GM23338 (cell line): ENCODE measurements at regions not wholly inside any gene's neighbourhood (a gene's known extent, or its start where the extent isn't known, plus 50 kb on each side); places are given as distances from the start of the nearest gene placed in this dataset.

ENCODE experiments used
- ATAC-seq: fragments of 200-7000 bp; cut with Tn5 transposase; 3 replicates; pipeline ENCODE4 v1.9.1; 2020
- DNase-seq: peaks from one replicate; pipeline ENCODE4 v3.0.0-alpha.2; 2015; ENCODE audit warnings: low spot score
- H2AFZ ChIP-seq: fragments of 200-600 bp; sonication (generic); 2 replicates; pipeline ENCODE4 v1.8.0; 2016; ENCODE audit warnings: antibody characterized with exemption, mild to moderate bottlenecking, moderate library complexity
- H3F3A ChIP-seq: fragments of 200-600 bp; sonication (generic); replicated peaks from 2 replicates; pipeline ENCODE4 v1.8.0; 2017; ENCODE audit warnings: antibody characterized with exemption, mixed run types, low read depth
- H3K27ac ChIP-seq: fragments of 200-600 bp; sonication (generic); 2 replicates; pipeline ENCODE4 v1.6.1; 2016; ENCODE audit warnings: low read depth
- H3K27me3 ChIP-seq: fragments of 200-600 bp; sonication (generic); 2 replicates; pipeline ENCODE4 v1.8.0; 2016; ENCODE audit warnings: mild to moderate bottlenecking, mixed run types, moderate library complexity; ENCODE audit not compliant: insufficient read depth
- H3K36me3 ChIP-seq: fragments of 200-600 bp; sonication (generic); 2 replicates; pipeline ENCODE4 v1.8.0; 2016; ENCODE audit warnings: mild to moderate bottlenecking; ENCODE audit not compliant: insufficient read depth
- H3K4me1 ChIP-seq: fragments of 200-600 bp; sonication (generic); 2 replicates; pipeline ENCODE4 v1.8.0; 2016; ENCODE audit warnings: mild to moderate bottlenecking, moderate library complexity; ENCODE audit not compliant: insufficient read depth
- H3K4me2 ChIP-seq: fragments of 200-600 bp; sonication (generic); 2 replicates; pipeline ENCODE4 v1.7.1; 2017; ENCODE audit warnings: mixed run types
- H3K4me3 ChIP-seq: fragments of 200-600 bp; sonication (generic); 2 replicates; pipeline ENCODE4 v1.6.1; 2016; ENCODE audit warnings: mixed run types
- H3K79me2 ChIP-seq: fragments of 200-600 bp; sonication (generic); replicated peaks from 2 replicates; pipeline ENCODE4 v1.8.0; 2017; ENCODE audit warnings: mild to moderate bottlenecking; ENCODE audit not compliant: insufficient read depth
- H3K9me2 ChIP-seq: fragments of 200-600 bp; sonication (generic); 2 replicates; pipeline ENCODE4 v1.8.0; 2017; ENCODE audit not compliant: insufficient read depth
- H4K20me1 ChIP-seq: fragments of 200-600 bp; sonication (generic); replicated peaks from 2 replicates; pipeline ENCODE4 v1.8.0; 2017; ENCODE audit warnings: mild to moderate bottlenecking; ENCODE audit not compliant: insufficient read depth
- H3K27ac Mint-ChIP-seq: 2 replicates; pipeline ENCODE4 v1.8.0; 2020; ENCODE audit warnings: inconsistent platforms, mild to moderate bottlenecking, moderate library complexity, mixed read lengths
- H3K27me3 Mint-ChIP-seq: 3 replicates; pipeline ENCODE4 v1.8.0; 2022; ENCODE audit warnings: low read depth, mild to moderate bottlenecking, moderate library complexity, mixed read lengths, inconsistent platforms; ENCODE audit not compliant: insufficient read depth, poor library complexity
- H3K36me3 Mint-ChIP-seq: 3 replicates; pipeline ENCODE4 v1.8.0; 2021; ENCODE audit warnings: low read depth, mild to moderate bottlenecking, inconsistent platforms, moderate library complexity, mixed read lengths
- H3K4me1 Mint-ChIP-seq: 3 replicates; pipeline ENCODE4 v1.8.0; 2020; ENCODE audit warnings: mild to moderate bottlenecking, inconsistent platforms, mixed read lengths
- H3K4me3 Mint-ChIP-seq: 3 replicates; pipeline ENCODE4 v1.8.0; 2021; ENCODE audit warnings: moderate library complexity, mild to moderate bottlenecking, inconsistent platforms, mixed read lengths
- H3K9me3 Mint-ChIP-seq: 3 replicates; pipeline ENCODE4 v1.8.0; 2020; ENCODE audit warnings: moderate library complexity, mild to moderate bottlenecking, inconsistent platforms, mixed read lengths
- CREB1 ChIP-seq: fragments of 250-450 bp; sonication (Bioruptor Pico); IDR thresholded peaks from 2 replicates; pipeline ENCODE4 v1.5.0; 2020; ENCODE audit warnings: low read depth, mild to moderate bottlenecking, moderate library complexity
- EZH2 ChIP-seq: fragments of 200-600 bp; sonication (generic); IDR thresholded peaks from one replicate; pipeline ENCODE4 v1.8.0; 2017; ENCODE audit warnings: antibody characterized with exemption, mild to moderate bottlenecking, low read depth; ENCODE audit not compliant: unreplicated experiment
- EZH2phosphoT487 ChIP-seq: fragments of 200-600 bp; sonication (generic); IDR thresholded peaks from one replicate; pipeline ENCODE4 v1.8.1; 2018; ENCODE audit warnings: antibody characterized with exemption; ENCODE audit not compliant: unreplicated experiment
- JUNB ChIP-seq: IDR thresholded peaks from one replicate; pipeline ENCODE4 v1.6.1; 2016; ENCODE audit warnings: antibody characterized with exemption; ENCODE audit not compliant: unreplicated experiment
- NANOG ChIP-seq: IDR thresholded peaks from 2 replicates; pipeline ENCODE4 v1.6.1; 2016; ENCODE audit warnings: antibody characterized with exemption, borderline replicate concordance
- POLR2AphosphoS5 ChIP-seq: IDR thresholded peaks from 2 replicates; pipeline ENCODE4 v1.6.1; 2016; ENCODE audit warnings: antibody characterized with exemption, low read depth
- STAT1 ChIP-seq: IDR thresholded peaks from one replicate; pipeline ENCODE4 v1.6.1; 2016; ENCODE audit warnings: antibody characterized with exemption; ENCODE audit not compliant: unreplicated experiment
- ZNF114 ChIP-seq: fragments of 250-450 bp; sonication (Bioruptor Pico); IDR thresholded peaks from 2 replicates; pipeline ENCODE4 v1.5.0; 2020; ENCODE audit warnings: mild to moderate bottlenecking, moderate library complexity
- ZNF331 ChIP-seq: fragments of 250-450 bp; sonication (Bioruptor Pico); IDR thresholded peaks from 2 replicates; pipeline ENCODE4 v1.5.0; 2020; ENCODE audit warnings: low read depth, mild to moderate bottlenecking, moderate library complexity
- TF ChIP-seq, protein P1 (sequence below): fragments of 250-450 bp; sonication (Bioruptor Pico); IDR thresholded peaks from 2 replicates; pipeline ENCODE4 v1.5.0; 2020; ENCODE audit warnings: mild to moderate bottlenecking, moderate library complexity
- TF ChIP-seq, protein P2 (sequence below), 2 experiments: fragments of 200-600 bp in 1 of 2; sonication (generic) in 1 of 2; conservative IDR thresholded peaks; 2 replicates each; pipeline versions ENCODE4 v1.5.1 to v1.6.1; 2016 to 2017; ENCODE audit warnings: antibody characterized with exemption in 2 of 2, low read depth in 2 of 2, mild to moderate bottlenecking in 2 of 2, moderate library complexity in 1 of 2
- TF ChIP-seq, protein P3 (sequence below): IDR thresholded peaks from one replicate; pipeline ENCODE4 v1.6.1; 2018; ENCODE audit warnings: antibody characterized with exemption; ENCODE audit not compliant: unreplicated experiment
- TF ChIP-seq, protein P4 (sequence below): IDR thresholded peaks from 2 replicates; pipeline ENCODE4 v1.6.1; 2016; ENCODE audit warnings: antibody characterized with exemption

DNA sequence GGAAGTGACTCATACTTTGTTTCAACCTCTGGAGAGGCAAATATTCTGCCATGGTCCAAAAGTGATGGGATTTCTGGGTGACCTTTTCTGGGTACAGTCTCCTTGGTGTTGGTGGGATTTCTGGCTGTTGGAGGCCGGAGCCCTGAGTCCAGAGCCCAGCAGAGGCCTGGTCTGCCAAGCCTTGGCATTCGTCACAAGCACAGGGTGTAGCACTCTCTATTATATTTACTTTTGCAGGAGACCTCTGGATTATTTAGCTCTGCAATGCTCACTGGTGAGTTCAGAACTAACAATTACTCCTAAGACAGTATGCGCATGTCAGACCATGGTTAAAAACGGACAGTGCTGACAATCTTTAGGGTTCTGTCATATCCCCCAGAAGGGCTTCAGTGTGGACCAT, 201.6 kb upstream of the TWIST2 start:
- H3F3A ChIP-seq = no peaks in the 10 kb centered on the region
- H3K27ac Mint-ChIP-seq = no peak overlapping the region
- H3K36me3 ChIP-seq = no peaks in the 10 kb centered on the region
- TF ChIP-seq, protein P1, sequence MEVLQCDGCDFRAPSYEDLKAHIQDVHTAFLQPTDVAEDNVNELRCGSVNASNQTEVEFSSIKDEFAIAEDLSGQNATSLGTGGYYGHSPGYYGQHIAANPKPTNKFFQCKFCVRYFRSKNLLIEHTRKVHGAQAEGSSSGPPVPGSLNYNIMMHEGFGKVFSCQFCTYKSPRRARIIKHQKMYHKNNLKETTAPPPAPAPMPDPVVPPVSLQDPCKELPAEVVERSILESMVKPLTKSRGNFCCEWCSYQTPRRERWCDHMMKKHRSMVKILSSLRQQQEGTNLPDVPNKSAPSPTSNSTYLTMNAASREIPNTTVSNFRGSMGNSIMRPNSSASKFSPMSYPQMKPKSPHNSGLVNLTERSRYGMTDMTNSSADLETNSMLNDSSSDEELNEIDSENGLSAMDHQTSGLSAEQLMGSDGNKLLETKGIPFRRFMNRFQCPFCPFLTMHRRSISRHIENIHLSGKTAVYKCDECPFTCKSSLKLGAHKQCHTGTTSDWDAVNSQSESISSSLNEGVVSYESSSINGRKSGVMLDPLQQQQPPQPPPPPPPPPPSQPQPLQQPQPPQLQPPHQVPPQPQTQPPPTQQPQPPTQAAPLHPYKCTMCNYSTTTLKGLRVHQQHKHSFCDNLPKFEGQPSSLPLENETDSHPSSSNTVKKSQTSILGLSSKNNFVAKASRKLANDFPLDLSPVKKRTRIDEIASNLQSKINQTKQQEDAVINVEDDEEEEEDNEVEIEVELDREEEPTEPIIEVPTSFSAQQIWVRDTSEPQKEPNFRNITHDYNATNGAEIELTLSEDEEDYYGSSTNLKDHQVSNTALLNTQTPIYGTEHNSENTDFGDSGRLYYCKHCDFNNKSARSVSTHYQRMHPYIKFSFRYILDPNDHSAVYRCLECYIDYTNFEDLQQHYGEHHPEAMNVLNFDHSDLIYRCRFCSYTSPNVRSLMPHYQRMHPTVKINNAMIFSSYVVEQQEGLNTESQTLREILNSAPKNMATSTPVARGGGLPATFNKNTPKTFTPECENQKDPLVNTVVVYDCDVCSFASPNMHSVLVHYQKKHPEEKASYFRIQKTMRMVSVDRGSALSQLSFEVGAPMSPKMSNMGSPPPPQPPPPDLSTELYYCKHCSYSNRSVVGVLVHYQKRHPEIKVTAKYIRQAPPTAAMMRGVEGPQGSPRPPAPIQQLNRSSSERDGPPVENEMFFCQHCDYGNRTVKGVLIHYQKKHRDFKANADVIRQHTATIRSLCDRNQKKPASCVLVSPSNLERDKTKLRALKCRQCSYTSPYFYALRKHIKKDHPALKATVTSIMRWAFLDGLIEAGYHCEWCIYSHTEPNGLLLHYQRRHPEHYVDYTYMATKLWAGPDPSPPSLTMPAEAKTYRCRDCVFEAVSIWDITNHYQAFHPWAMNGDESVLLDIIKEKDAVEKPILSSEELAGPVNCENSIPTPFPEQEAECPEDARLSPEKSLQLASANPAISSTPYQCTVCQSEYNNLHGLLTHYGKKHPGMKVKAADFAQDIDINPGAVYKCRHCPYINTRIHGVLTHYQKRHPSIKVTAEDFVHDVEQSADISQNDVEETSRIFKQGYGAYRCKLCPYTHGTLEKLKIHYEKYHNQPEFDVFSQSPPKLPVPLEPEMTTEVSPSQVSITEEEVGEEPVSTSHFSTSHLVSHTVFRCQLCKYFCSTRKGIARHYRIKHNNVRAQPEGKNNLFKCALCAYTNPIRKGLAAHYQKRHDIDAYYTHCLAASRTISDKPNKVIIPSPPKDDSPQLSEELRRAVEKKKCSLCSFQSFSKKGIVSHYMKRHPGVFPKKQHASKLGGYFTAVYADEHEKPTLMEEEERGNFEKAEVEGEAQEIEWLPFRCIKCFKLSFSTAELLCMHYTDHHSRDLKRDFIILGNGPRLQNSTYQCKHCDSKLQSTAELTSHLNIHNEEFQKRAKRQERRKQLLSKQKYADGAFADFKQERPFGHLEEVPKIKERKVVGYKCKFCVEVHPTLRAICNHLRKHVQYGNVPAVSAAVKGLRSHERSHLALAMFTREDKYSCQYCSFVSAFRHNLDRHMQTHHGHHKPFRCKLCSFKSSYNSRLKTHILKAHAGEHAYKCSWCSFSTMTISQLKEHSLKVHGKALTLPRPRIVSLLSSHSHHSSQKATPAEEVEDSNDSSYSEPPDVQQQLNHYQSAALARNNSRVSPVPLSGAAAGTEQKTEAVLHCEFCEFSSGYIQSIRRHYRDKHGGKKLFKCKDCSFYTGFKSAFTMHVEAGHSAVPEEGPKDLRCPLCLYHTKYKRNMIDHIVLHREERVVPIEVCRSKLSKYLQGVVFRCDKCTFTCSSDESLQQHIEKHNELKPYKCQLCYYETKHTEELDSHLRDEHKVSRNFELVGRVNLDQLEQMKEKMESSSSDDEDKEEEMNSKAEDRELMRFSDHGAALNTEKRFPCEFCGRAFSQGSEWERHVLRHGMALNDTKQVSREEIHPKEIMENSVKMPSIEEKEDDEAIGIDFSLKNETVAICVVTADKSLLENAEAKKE = no peak
- no peak for TF ChIP-seq POLR2AphosphoS5
- no peak for TF ChIP-seq NANOG
- TF ChIP-seq, protein P2, sequence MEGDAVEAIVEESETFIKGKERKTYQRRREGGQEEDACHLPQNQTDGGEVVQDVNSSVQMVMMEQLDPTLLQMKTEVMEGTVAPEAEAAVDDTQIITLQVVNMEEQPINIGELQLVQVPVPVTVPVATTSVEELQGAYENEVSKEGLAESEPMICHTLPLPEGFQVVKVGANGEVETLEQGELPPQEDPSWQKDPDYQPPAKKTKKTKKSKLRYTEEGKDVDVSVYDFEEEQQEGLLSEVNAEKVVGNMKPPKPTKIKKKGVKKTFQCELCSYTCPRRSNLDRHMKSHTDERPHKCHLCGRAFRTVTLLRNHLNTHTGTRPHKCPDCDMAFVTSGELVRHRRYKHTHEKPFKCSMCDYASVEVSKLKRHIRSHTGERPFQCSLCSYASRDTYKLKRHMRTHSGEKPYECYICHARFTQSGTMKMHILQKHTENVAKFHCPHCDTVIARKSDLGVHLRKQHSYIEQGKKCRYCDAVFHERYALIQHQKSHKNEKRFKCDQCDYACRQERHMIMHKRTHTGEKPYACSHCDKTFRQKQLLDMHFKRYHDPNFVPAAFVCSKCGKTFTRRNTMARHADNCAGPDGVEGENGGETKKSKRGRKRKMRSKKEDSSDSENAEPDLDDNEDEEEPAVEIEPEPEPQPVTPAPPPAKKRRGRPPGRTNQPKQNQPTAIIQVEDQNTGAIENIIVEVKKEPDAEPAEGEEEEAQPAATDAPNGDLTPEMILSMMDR (conservative IDR thresholded peaks at IDR 0.05; ENCODE audit: low read depth in 2 of 2) = no peak
- no peak for TF ChIP-seq ZNF331 (CRISPR knock-in tag)
- TF ChIP-seq ZNF114 (CRISPR knock-in tag) = no peak
- TF ChIP-seq, protein P3, sequence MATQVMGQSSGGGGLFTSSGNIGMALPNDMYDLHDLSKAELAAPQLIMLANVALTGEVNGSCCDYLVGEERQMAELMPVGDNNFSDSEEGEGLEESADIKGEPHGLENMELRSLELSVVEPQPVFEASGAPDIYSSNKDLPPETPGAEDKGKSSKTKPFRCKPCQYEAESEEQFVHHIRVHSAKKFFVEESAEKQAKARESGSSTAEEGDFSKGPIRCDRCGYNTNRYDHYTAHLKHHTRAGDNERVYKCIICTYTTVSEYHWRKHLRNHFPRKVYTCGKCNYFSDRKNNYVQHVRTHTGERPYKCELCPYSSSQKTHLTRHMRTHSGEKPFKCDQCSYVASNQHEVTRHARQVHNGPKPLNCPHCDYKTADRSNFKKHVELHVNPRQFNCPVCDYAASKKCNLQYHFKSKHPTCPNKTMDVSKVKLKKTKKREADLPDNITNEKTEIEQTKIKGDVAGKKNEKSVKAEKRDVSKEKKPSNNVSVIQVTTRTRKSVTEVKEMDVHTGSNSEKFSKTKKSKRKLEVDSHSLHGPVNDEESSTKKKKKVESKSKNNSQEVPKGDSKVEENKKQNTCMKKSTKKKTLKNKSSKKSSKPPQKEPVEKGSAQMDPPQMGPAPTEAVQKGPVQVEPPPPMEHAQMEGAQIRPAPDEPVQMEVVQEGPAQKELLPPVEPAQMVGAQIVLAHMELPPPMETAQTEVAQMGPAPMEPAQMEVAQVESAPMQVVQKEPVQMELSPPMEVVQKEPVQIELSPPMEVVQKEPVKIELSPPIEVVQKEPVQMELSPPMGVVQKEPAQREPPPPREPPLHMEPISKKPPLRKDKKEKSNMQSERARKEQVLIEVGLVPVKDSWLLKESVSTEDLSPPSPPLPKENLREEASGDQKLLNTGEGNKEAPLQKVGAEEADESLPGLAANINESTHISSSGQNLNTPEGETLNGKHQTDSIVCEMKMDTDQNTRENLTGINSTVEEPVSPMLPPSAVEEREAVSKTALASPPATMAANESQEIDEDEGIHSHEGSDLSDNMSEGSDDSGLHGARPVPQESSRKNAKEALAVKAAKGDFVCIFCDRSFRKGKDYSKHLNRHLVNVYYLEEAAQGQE = no peak
- no peak for TF ChIP-seq STAT1
- no peak for TF ChIP-seq EZH2
- no peak for TF ChIP-seq JUNB
- no peak for TF ChIP-seq CREB1
- TF ChIP-seq, protein P4, sequence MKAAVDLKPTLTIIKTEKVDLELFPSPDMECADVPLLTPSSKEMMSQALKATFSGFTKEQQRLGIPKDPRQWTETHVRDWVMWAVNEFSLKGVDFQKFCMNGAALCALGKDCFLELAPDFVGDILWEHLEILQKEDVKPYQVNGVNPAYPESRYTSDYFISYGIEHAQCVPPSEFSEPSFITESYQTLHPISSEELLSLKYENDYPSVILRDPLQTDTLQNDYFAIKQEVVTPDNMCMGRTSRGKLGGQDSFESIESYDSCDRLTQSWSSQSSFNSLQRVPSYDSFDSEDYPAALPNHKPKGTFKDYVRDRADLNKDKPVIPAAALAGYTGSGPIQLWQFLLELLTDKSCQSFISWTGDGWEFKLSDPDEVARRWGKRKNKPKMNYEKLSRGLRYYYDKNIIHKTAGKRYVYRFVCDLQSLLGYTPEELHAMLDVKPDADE = no peak
- no peak for TF ChIP-seq EZH2phosphoT487
- H3K4me3 Mint-ChIP-seq = no peak overlapping the region
- peaks cover 4% of the 10 kb centered on the region for H3K27me3 Mint-ChIP-seq
- H4K20me1 ChIP-seq = no peaks in the 10 kb centered on the region
- no peaks in the 10 kb centered on the region for H3K9me3 Mint-ChIP-seq
- no peaks in the 10 kb centered on the region for H3K9me2 ChIP-seq
- no peak for ATAC-seq
- no peaks in the 10 kb centered on the region; the same call in 2 of the 3 replicates for H3K36me3 Mint-ChIP-seq
- H2AFZ ChIP-seq = no peak overlapping the region
- no peak overlapping the region for H3K27ac ChIP-seq
- no peak for DNase-seq
- H3K4me3 ChIP-seq = no peak overlapping the region
- no peak overlapping the region for H3K4me2 ChIP-seq
- no peaks in the 10 kb centered on the region for H3K79me2 ChIP-seq
- no peaks in the 10 kb centered on the region for H3K4me1 ChIP-seq
- H3K4me1 Mint-ChIP-seq = no peaks in the 10 kb centered on the region
- no peaks in the 10 kb centered on the region for H3K27me3 ChIP-seq
